Muscle layer of duodenum (tissue), 2 donors: ENCODE measurements at regions not wholly inside any gene's neighbourhood (a gene's known extent, or its start where the extent isn't known, plus 50 kb on each side); places are given as distances from the start of the nearest gene placed in this dataset.
"Not testable (repeated sequence)": the region's sequence is repeated elsewhere in the genome, so short reads cannot be mapped to it uniquely, and the experiment has no call there.

ENCODE experiments used
- H3K27ac ChIP-seq: one replicate; pipeline ENCODE4 v1.7.0; 2013; ENCODE audit warnings: mild to moderate bottlenecking, low read length
- H3K27me3 ChIP-seq: one replicate; pipeline ENCODE4 v1.7.0; 2013; ENCODE audit warnings: low read depth, mild to moderate bottlenecking, control low read depth, low read length
- H3K36me3 ChIP-seq, 2 donors: one replicate each; pipeline ENCODE4 v1.7.0; 2013; ENCODE audit warnings: low read length in 2 of 2, control low read depth in 1 of 2, mild to moderate bottlenecking in 1 of 2; ENCODE audit not compliant: insufficient read depth in 2 of 2, control insufficient read depth in 1 of 2
- H3K4me1 ChIP-seq, 2 donors: one replicate each; pipeline ENCODE4 v1.7.0; 2013; ENCODE audit warnings: low read length in 2 of 2, mild to moderate bottlenecking in 2 of 2, control low read depth in 1 of 2, moderate library complexity in 1 of 2; ENCODE audit not compliant: insufficient read depth in 2 of 2, control insufficient read depth in 1 of 2
- H3K4me3 ChIP-seq, 2 donors: one replicate each; pipeline ENCODE4 v1.7.0; 2013; ENCODE audit warnings: low read length in 2 of 2, low read depth in 1 of 2, mild to moderate bottlenecking in 1 of 2
- H3K9me3 ChIP-seq, 2 donors: one replicate each; pipeline ENCODE4 v1.7.0; 2013; ENCODE audit warnings: low read length in 2 of 2, control low read depth in 1 of 2, mild to moderate bottlenecking in 1 of 2; ENCODE audit not compliant: control insufficient read depth in 1 of 2
- donor health status: healthy.

- H3K27me3 ChIP-seq, result no peaks in the 10 kb centered on the region
- H3K27ac ChIP-seq, result no peak overlapping the region
- no peak overlapping the region for H3K4me3 ChIP-seq
- no peaks in the 10 kb centered on the region for H3K4me1 ChIP-seq
- no peaks in the 10 kb centered on the region for H3K9me3 ChIP-seq
- H3K36me3 ChIP-seq, result no peaks in the 10 kb centered on the region
These were observed 1131.0 kb downstream of the TAF11L14 start for GRCh38 chr5:18765304-18765703.

GRCh38 chr5:18771097-18771610, 1136.9 kb downstream of the TAF11L14 start:
- Histone ChIP-seq H3K27me3 (no peaks in the 10 kb centered on the region), H3K9me3 (no peaks in the 10 kb centered on the region), H3K4me3 (no peak overlapping the region), H3K4me1 (no peaks in the 10 kb centered on the region), H3K27ac (no peak overlapping the region), H3K36me3 (no peaks in the 10 kb centered on the region)

- no peak overlapping the region for H3K4me3 ChIP-seq
- H3K27me3 ChIP-seq, result no peaks in the 10 kb centered on the region
- H3K27ac ChIP-seq, result no peak overlapping the region
- H3K9me3 ChIP-seq, result no peaks in the 10 kb centered on the region
- H3K36me3 ChIP-seq, result no peaks in the 10 kb centered on the region
- no peaks in the 10 kb centered on the region for H3K4me1 ChIP-seq
These were observed 1138.2 kb downstream of the TAF11L14 start for GRCh38 chr5:18772475-18772874.

- H3K27me3 ChIP-seq, result no peaks in the 10 kb centered on the region
- H3K4me1 ChIP-seq, result no peaks in the 10 kb centered on the region
- no peak overlapping the region for H3K27ac ChIP-seq
- no peaks in the 10 kb centered on the region for H3K9me3 ChIP-seq
- no peak overlapping the region for H3K4me3 ChIP-seq
- no peaks in the 10 kb centered on the region for H3K36me3 ChIP-seq
These were observed 1144.0 kb downstream of the TAF11L14 start for GRCh38 chr5:18778225-18778624.

GRCh38 chr5:18789218-18789998, 1155.1 kb downstream of the TAF11L14 start:
- no peaks in the 10 kb centered on the region for H3K36me3 ChIP-seq
- no peaks in the 10 kb centered on the region for H3K27me3 ChIP-seq
- no peak overlapping the region for H3K27ac ChIP-seq
- no peaks in the 10 kb centered on the region for H3K4me1 ChIP-seq
- no peaks in the 10 kb centered on the region for H3K9me3 ChIP-seq
- no peak overlapping the region for H3K4me3 ChIP-seq

- Histone ChIP-seq H3K4me1 (no peaks in the 10 kb centered on the region), H3K27ac (no peak overlapping the region), H3K4me3 (no peak overlapping the region), H3K27me3 (no peaks in the 10 kb centered on the region), H3K36me3 (no peaks in the 10 kb centered on the region), H3K9me3 (no peaks in the 10 kb centered on the region)
These were observed 1157.9 kb downstream of the TAF11L14 start for GRCh38 chr5:18792145-18792544.

- H3K9me3 ChIP-seq, result no peaks in the 10 kb centered on the region
- no peak overlapping the region for H3K4me3 ChIP-seq
- no peaks in the 10 kb centered on the region for H3K27me3 ChIP-seq
- no peaks in the 10 kb centered on the region for H3K4me1 ChIP-seq
- H3K27ac ChIP-seq, result no peak overlapping the region
- H3K36me3 ChIP-seq, result no peaks in the 10 kb centered on the region
These were observed 1163.0 kb downstream of the TAF11L14 start for GRCh38 chr5:18797222-18797621.

GRCh38 chr5:18798058-18798457, 1163.8 kb downstream of the TAF11L14 start:
- no peak overlapping the region for H3K27ac ChIP-seq
- H3K9me3 ChIP-seq, result no peaks in the 10 kb centered on the region
- H3K4me1 ChIP-seq, result no peaks in the 10 kb centered on the region
- H3K4me3 ChIP-seq, result no peak overlapping the region
- H3K27me3 ChIP-seq, result no peaks in the 10 kb centered on the region
- H3K36me3 ChIP-seq, result no peaks in the 10 kb centered on the region

GRCh38 chr5:18799482-18800128, 1165.3 kb downstream of the TAF11L14 start:
- no peaks in the 10 kb centered on the region for H3K36me3 ChIP-seq
- no peak overlapping the region for H3K4me3 ChIP-seq
- H3K27me3 ChIP-seq, result no peaks in the 10 kb centered on the region
- no peak overlapping the region for H3K27ac ChIP-seq
- no peaks in the 10 kb centered on the region for H3K9me3 ChIP-seq
- H3K4me1 ChIP-seq, result no peaks in the 10 kb centered on the region

- Histone ChIP-seq H3K36me3 (no peaks in the 10 kb centered on the region), H3K4me1 (no peaks in the 10 kb centered on the region), H3K9me3 (no peaks in the 10 kb centered on the region), H3K4me3 (no peak overlapping the region), H3K27ac (no peak overlapping the region), H3K27me3 (no peaks in the 10 kb centered on the region)
These were observed 1166.2 kb downstream of the TAF11L14 start for GRCh38 chr5:18800293-18801025.

- H3K9me3 ChIP-seq, H3K36me3 ChIP-seq, H3K27ac ChIP-seq, H3K4me3 ChIP-seq, H3K27me3 ChIP-seq, H3K4me1 ChIP-seq: not testable (repeated sequence)
These were observed 1167.2 kb downstream of the TAF11L14 start for GRCh38 chr5:18801413-18801812.
